ENCODE measurements at regions not wholly inside any gene's neighbourhood (a gene's known extent, or its start where the extent isn't known, plus 50 kb on each side); places are given as distances from the start of the nearest gene placed in this dataset.

- TF ChIP-seq POLR2A (IDR thresholded peaks at IDR 0.05) (no peak), CTCF (IDR thresholded peaks at IDR 0.05) (no peak)
Observed at GRCh38 chr11:116384407-116384806, 388.4 kb downstream of the BUD13 start.
